Naive thymus-derived CD8-positive, alpha-beta T cell (primary cell): ENCODE measurements at regions not wholly inside any gene's neighbourhood (a gene's known extent, or its start where the extent isn't known, plus 50 kb on each side); places are given as distances from the start of the nearest gene placed in this dataset.
"Not testable (repeated sequence)": the region's sequence is repeated elsewhere in the genome, so short reads cannot be mapped to it uniquely, and the experiment has no call there.

Experiments used
- ATAC-seq, 2 donors: fragments of 150-1000 bp; cut with Tn5 transposase in 1 of 2; sonication (Bioruptor Pico), chemical (Tn5 transposase) in 1 of 2; 1 replicate in 1 of 2; 2 replicates in 1 of 2; pipeline ENCODE4 v1.10.0; 2021; ENCODE audit warnings: mild to moderate bottlenecking in 2 of 2, moderate library complexity in 2 of 2
- POLR2A ChIA-PET: fragments of 350-600 bp; sonication (Branson Sonifier 250); formaldehyde crosslinking; loops from one replicate; lab custom pipeline; 2021; ENCODE audit warnings: antibody characterized with exemption; lab: Charles Lee
- DNase-seq, 10 donors: peaks; one replicate each; pipeline versions ENCODE4 v3.0.0 to v3.0.0-alpha.2; 2020 to 2022
- H3K27ac Mint-ChIP-seq, 10 donors: one replicate each; pipeline ENCODE4 v1.8.0; 2020 to 2022; ENCODE audit warnings: mild to moderate bottlenecking in 10 of 10, mixed read lengths in 10 of 10, moderate library complexity in 4 of 10, inconsistent platforms in 1 of 10
- H3K27me3 Mint-ChIP-seq, 5 donors: one replicate each; pipeline ENCODE4 v1.8.0; 2021 to 2022; ENCODE audit warnings: mixed read lengths in 5 of 5
- H3K36me3 Mint-ChIP-seq, 3 donors: one replicate each; pipeline ENCODE4 v1.8.0; 2020 to 2022; ENCODE audit warnings: mixed read lengths in 3 of 3, mild to moderate bottlenecking in 2 of 3, inconsistent platforms in 1 of 3
- H3K4me1 Mint-ChIP-seq, 4 donors: one replicate each; pipeline ENCODE4 v1.8.0; 2021 to 2022; ENCODE audit warnings: mixed read lengths in 4 of 4
- H3K4me3 Mint-ChIP-seq, 10 donors: one replicate each; pipeline ENCODE4 v1.8.0; 2020 to 2022; ENCODE audit warnings: mild to moderate bottlenecking in 10 of 10, mixed read lengths in 10 of 10, moderate library complexity in 6 of 10, inconsistent platforms in 1 of 10
- H3K9me3 Mint-ChIP-seq, 9 donors: one replicate each; pipeline ENCODE4 v1.8.0; 2020 to 2022; ENCODE audit warnings: mixed read lengths in 9 of 9, mild to moderate bottlenecking in 3 of 9, inconsistent platforms in 1 of 9, moderate library complexity in 1 of 9

GRCh38 chr6:4437342-4437741 lies 302.0 kb upstream of the ECI2 start:
- DNase-seq (no peak), ATAC-seq (no peak)
- POLR2A ChIA-PET, result no interaction called here
- Mint-ChIP-seq H3K9me3 (peaks cover 0 to 2% (median 0%) of the 10 kb centered on the region in 9 donors), H3K27ac (no peak overlapping the region), H3K36me3 (no peaks in the 10 kb centered on the region), H3K4me1 (no peaks in the 10 kb centered on the region), H3K27me3 (peaks cover 0 to 16% (median 7%) of the 10 kb centered on the region in 5 donors), H3K4me3 (no peak overlapping the region)

GRCh38 chr6:4435981-4436445 lies 300.6 kb upstream of the ECI2 start:
- H3K4me1 Mint-ChIP-seq, result no peaks in the 10 kb centered on the region

GRCh38 chr6:4434655-4435054 lies 299.3 kb upstream of the ECI2 start:
- no peak overlapping the region for H3K4me3 Mint-ChIP-seq
- no peak overlapping the region for H3K27ac Mint-ChIP-seq
- no peak for DNase-seq
- peaks cover 0 to 18% (median 6%) of the 10 kb centered on the region in 5 donors for H3K27me3 Mint-ChIP-seq
- POLR2A ChIA-PET, result no interaction called here
- no peak for ATAC-seq
- no peaks in the 10 kb centered on the region for H3K4me1 Mint-ChIP-seq
- peaks cover 0 to 4% (median 3%) of the 10 kb centered on the region in 9 donors for H3K9me3 Mint-ChIP-seq
- no peaks in the 10 kb centered on the region for H3K36me3 Mint-ChIP-seq

More at GRCh38 chr6:4435981-4436445, 300.6 kb upstream of the ECI2 start:
- no peak for DNase-seq
- no peaks in the 10 kb centered on the region for H3K36me3 Mint-ChIP-seq
- no peak for ATAC-seq
- H3K4me3 Mint-ChIP-seq, result no peak overlapping the region
- peaks cover 0 to 4% (median 0%) of the 10 kb centered on the region in 9 donors for H3K9me3 Mint-ChIP-seq
- POLR2A ChIA-PET, result no interaction called here
- H3K27me3 Mint-ChIP-seq, result peaks cover 0 to 18% (median 7%) of the 10 kb centered on the region in 5 donors
- H3K27ac Mint-ChIP-seq, result no peak overlapping the region

- POLR2A ChIA-PET, result no interaction called here
- peaks cover 0 to 6% (median 0%) of the 10 kb centered on the region in 3 donors for H3K36me3 Mint-ChIP-seq
- peaks cover 0 to 18% (median 3%) of the 10 kb centered on the region in 5 donors for H3K27me3 Mint-ChIP-seq
- H3K9me3 Mint-ChIP-seq, result peaks cover 0 to 12% (median 8%) of the 10 kb centered on the region in 9 donors
- no peak overlapping the region for H3K27ac Mint-ChIP-seq
- no peak for DNase-seq
- no peak for ATAC-seq
- H3K4me1 Mint-ChIP-seq, result no peaks in the 10 kb centered on the region
- H3K4me3 Mint-ChIP-seq, result no peak overlapping the region
These were observed 297.8 kb upstream of the ECI2 start for GRCh38 chr6:4433199-4433598.

GRCh38 chr6:4426968-4427367 lies 291.6 kb upstream of the ECI2 start:
- H3K9me3 Mint-ChIP-seq, result peaks cover 0 to 21% (median 10%) of the 10 kb centered on the region in 9 donors
- H3K36me3 Mint-ChIP-seq, result peaks cover 0 to 6% (median 0%) of the 10 kb centered on the region in 3 donors
- H3K4me1 Mint-ChIP-seq, result no peaks in the 10 kb centered on the region
- H3K4me3 Mint-ChIP-seq, result no peak overlapping the region
- peaks cover 0 to 3% (median 0%) of the 10 kb centered on the region in 5 donors for H3K27me3 Mint-ChIP-seq
- POLR2A ChIA-PET, result no interaction called here
- no peak for DNase-seq
- ATAC-seq, result no peak
- H3K27ac Mint-ChIP-seq, result no peak overlapping the region

GRCh38 chr6:4421837-4422236 lies 286.5 kb upstream of the ECI2 start:
- H3K36me3 Mint-ChIP-seq, result no peaks in the 10 kb centered on the region
- POLR2A ChIA-PET, result no interaction called here
- ATAC-seq (no peak), DNase-seq (no peak)
- peaks cover 0 to 9% (median 4%) of the 10 kb centered on the region in 9 donors for H3K9me3 Mint-ChIP-seq
- H3K4me1 Mint-ChIP-seq, result peaks cover 0 to 7% (median under 1%) of the 10 kb centered on the region in 4 donors
- no peak overlapping the region for H3K4me3 Mint-ChIP-seq
- no peak overlapping the region for H3K27ac Mint-ChIP-seq
- peaks cover 0 to 2% (median 0%) of the 10 kb centered on the region in 5 donors for H3K27me3 Mint-ChIP-seq

DNA sequence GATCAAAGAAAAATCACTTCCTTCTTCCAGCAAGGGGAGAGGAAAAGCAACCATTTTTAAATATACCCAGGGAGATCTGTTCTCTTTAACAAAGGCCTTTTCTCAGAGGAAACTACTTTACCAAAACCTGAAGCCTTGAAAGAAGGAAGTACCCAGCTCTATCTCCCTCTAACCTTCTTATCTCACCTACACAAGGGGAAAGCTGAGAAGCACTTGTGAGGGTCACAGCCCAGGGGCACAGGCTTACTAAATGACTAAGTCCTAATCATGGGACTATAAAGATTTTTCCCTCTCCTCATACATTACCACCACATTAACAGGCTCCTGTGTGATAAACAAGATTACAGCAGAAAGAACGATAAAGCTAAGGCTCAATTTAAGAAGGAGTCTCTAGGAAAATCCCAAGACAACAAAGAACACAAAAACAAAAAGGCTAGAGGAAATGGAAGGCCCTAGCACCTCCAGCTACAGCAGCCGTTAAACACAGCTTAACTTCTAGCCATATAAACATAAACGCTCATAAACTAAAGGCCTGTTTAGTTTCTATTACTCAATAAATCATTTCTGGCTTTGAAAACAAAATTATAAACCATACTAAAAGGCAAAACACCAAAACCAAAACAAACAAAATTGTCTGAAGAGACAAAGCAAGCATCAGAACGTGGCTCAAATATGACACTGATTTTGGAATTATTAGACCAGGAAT lies 284.9 kb upstream of the ECI2 start:
- H3K27me3 Mint-ChIP-seq, result peaks cover 0 to 3% (median 2%) of the 10 kb centered on the region in 5 donors
- peaks cover 0 to 7% (median under 1%) of the 10 kb centered on the region in 4 donors for H3K4me1 Mint-ChIP-seq
- no peak overlapping the region for H3K27ac Mint-ChIP-seq
- POLR2A ChIA-PET, result no interaction called here
- H3K9me3 Mint-ChIP-seq, result peaks cover 0 to 5% (median 2%) of the 10 kb centered on the region in 9 donors
- no peak for DNase-seq
- H3K36me3 Mint-ChIP-seq, result no peaks in the 10 kb centered on the region
- ATAC-seq, result no peak
- H3K4me3 Mint-ChIP-seq, result no peak overlapping the region

DNA sequence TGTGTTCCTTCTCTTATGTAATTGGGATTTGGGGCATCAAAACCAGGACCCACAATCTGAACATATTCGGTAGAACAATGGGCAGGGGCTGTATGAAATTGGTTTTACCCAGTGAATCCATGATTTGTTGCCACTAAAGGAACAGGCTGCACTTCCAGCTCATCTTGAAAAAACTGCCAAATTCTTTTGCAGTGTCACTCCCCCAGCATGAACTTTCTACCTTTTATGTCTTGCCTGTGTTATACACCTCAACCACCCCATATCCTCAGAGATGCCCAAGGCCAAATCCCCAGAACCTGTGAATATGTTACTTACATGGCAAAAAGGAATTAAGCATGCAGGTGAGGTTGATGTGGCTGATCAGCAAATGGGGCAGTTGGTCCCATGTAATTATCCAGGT lies 280.2 kb upstream of the ECI2 start:
- Mint-ChIP-seq H3K36me3 (no peaks in the 10 kb centered on the region), H3K4me1 (peaks cover 0 to 2% (median 0%) of the 10 kb centered on the region in 4 donors), H3K27ac (no peak overlapping the region), H3K27me3 (peaks cover 0 to 7% (median 5%) of the 10 kb centered on the region in 5 donors), H3K9me3 (peaks cover 0 to 2% (median 0%) of the 10 kb centered on the region in 9 donors), H3K4me3 (no peak overlapping the region)
- ATAC-seq (no peak), DNase-seq (no peak)
- POLR2A ChIA-PET, result no interaction called here

DNA sequence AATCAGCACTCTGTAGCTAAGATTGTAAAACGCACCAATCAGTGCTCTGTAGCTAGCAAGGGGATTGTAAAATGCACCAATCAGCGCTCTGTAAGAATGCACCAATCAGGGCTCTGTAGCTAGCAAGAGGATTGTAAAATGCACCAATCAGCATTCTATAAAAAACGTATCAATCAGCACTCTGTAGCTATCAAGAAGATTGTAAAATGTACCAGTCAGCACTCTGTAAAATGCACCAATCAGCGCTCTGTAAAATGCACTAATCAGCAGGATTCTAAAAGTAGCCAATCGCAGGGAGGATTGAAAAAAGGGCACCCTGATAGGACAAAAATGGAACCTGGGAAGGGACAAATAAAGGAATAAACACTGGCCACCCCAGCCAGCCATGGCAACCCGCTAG lies 278.7 kb upstream of the ECI2 start:
- not testable (repeated sequence) for H3K9me3 Mint-ChIP-seq

GRCh38 chr6:4413073-4413472 lies 277.7 kb upstream of the ECI2 start:
- Mint-ChIP-seq H3K9me3 (peaks cover 0 to 10% (median 6%) of the 10 kb centered on the region in 9 donors), H3K27me3 (peaks cover 0 to 12% (median 5%) of the 10 kb centered on the region in 5 donors), H3K4me1 (peaks cover 0 to 14% (median 0%) of the 10 kb centered on the region in 4 donors)

More for the DNA sequence above, 278.7 kb upstream of the ECI2 start:
- DNase-seq, POLR2A ChIA-PET, ATAC-seq, H3K4me3 Mint-ChIP-seq, H3K27me3 Mint-ChIP-seq, H3K36me3 Mint-ChIP-seq, H3K4me1 Mint-ChIP-seq: not testable (repeated sequence)
- peak overlapping the region in 1 of 10 donors; percentile 1 for H3K27ac Mint-ChIP-seq

GRCh38 chr6:4412488-4412887 lies 277.1 kb upstream of the ECI2 start:
- POLR2A ChIA-PET, result no interaction called here
- H3K9me3 Mint-ChIP-seq, result peaks cover 0 to 15% (median 8%) of the 10 kb centered on the region in 9 donors
- ATAC-seq, result no peak

More at GRCh38 chr6:4413073-4413472, 277.7 kb upstream of the ECI2 start:
- POLR2A ChIA-PET, result no interaction called here
- Mint-ChIP-seq H3K36me3 (peaks cover 0 to 8% (median 0%) of the 10 kb centered on the region in 3 donors), H3K4me3 (no peak overlapping the region), H3K27ac (no peak overlapping the region)
- ATAC-seq (no peak), DNase-seq (no peak)

GRCh38 chr6:4412077-4412476 lies 276.7 kb upstream of the ECI2 start:
- Mint-ChIP-seq H3K27ac (no peak overlapping the region), H3K27me3 (peaks cover 1 to 18% (median 5%) of the 10 kb centered on the region in 5 donors)
- ATAC-seq, result no peak

More at GRCh38 chr6:4412488-4412887, 277.1 kb upstream of the ECI2 start:
- H3K36me3 Mint-ChIP-seq, result peaks cover 0 to 14% (median 0%) of the 10 kb centered on the region in 3 donors
- H3K27ac Mint-ChIP-seq, result no peak overlapping the region
- H3K4me1 Mint-ChIP-seq, result peaks cover 0 to 19% (median under 1%) of the 10 kb centered on the region in 4 donors
- peaks cover 0 to 16% (median 5%) of the 10 kb centered on the region in 5 donors for H3K27me3 Mint-ChIP-seq
- DNase-seq, result no peak
- no peak overlapping the region for H3K4me3 Mint-ChIP-seq

DNA sequence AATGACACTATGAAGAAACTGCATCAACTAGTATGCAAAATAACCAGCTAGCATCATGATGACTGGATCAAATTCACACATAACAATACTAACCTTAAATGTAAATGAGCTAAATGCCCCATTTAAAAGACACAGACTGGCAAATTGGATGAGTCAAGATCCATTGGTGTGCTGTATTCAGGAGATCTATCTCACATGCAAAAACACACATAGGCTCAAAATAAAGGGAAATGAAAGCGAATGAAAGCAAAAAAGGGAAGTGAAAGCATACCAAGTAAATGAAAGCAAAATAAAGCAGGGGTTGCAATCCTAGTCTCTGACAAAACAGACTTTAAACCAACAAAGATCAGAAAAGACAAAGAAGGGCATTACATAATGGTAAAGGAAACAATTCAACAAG lies 272.3 kb upstream of the ECI2 start:
- POLR2A ChIA-PET, DNase-seq, ATAC-seq: not testable (repeated sequence)
- Mint-ChIP-seq H3K36me3 (peaks cover 0 to 27% (median 0%) of the 10 kb centered on the region in 3 donors), H3K27me3 (peaks cover 4 to 34% (median 14%) of the 10 kb centered on the region in 5 donors), H3K9me3 (peaks cover 0 to 28% (median 8%) of the 10 kb centered on the region in 9 donors), H3K4me1 (peaks cover 0 to 22% (median under 1%) of the 10 kb centered on the region in 4 donors), H3K27ac (peak overlapping the region in 1 of 10 donors; percentile 29), H3K4me3 (peak overlapping the region in 1 of 10 donors; percentile 2)

More at GRCh38 chr6:4412077-4412476, 276.7 kb upstream of the ECI2 start:
- peaks cover 0 to 18% (median 0%) of the 10 kb centered on the region in 3 donors for H3K36me3 Mint-ChIP-seq
- no peak for DNase-seq
- H3K4me3 Mint-ChIP-seq, result no peak overlapping the region
- POLR2A ChIA-PET, result no interaction called here
- H3K9me3 Mint-ChIP-seq, result peaks cover 0 to 19% (median 8%) of the 10 kb centered on the region in 9 donors
- H3K4me1 Mint-ChIP-seq, result peaks cover 0 to 22% (median under 1%) of the 10 kb centered on the region in 4 donors
